ENCODE measurements at regions not wholly inside any gene's neighbourhood (a gene's known extent, or its start where the extent isn't known, plus 50 kb on each side); places are given as distances from the start of the nearest gene placed in this dataset.

- Histone ChIP-seq H3K9ac (no peak overlapping the region), H3K9me3 (no peaks in the 10 kb centered on the region), H3K27ac (no peak overlapping the region), H3K36me3 (no peaks in the 10 kb centered on the region), H3K27me3 (no peaks in the 10 kb centered on the region), H3K4me2 (no peak overlapping the region), H3K4me1 (no peaks in the 10 kb centered on the region), H3K4me3 (no peak overlapping the region), H4K20me1 (no peaks in the 10 kb centered on the region)
- no peak for TF ChIP-seq Cebpa-rat (IDR thresholded peaks at IDR 0.05)
Observed at GRCh38 chr5:1938310-1939000, 55.7 kb upstream of the IRX4 start.

GRCh38 chr5:1937590-1937989 lies 54.9 kb upstream of the IRX4 start:
- Histone ChIP-seq H3K36me3 (no peaks in the 10 kb centered on the region), H3K27ac (no peak overlapping the region), H3K4me1 (no peaks in the 10 kb centered on the region), H3K27me3 (peaks cover 2% of the 10 kb centered on the region; the same call in 1 of the 2 replicates), H3K9me3 (no peaks in the 10 kb centered on the region), H4K20me1 (no peaks in the 10 kb centered on the region), H3K9ac (no peak overlapping the region), H3K4me3 (no peak overlapping the region), H3K4me2 (no peak overlapping the region)
- TF ChIP-seq Cebpa-rat (IDR thresholded peaks at IDR 0.05): no peak

- Histone ChIP-seq H3K4me1 (peaks cover 6% of the 10 kb centered on the region), H3K9me3 (no peaks in the 10 kb centered on the region), H3K27ac (no peak overlapping the region), H3K4me2 (no peak overlapping the region), H3K4me3 (no peak overlapping the region), H3K36me3 (no peaks in the 10 kb centered on the region), H4K20me1 (no peaks in the 10 kb centered on the region), H3K9ac (no peak overlapping the region), H3K27me3 (peaks cover 7% of the 10 kb centered on the region; the same call in 1 of the 2 replicates)
- no peak for TF ChIP-seq Cebpa-rat (IDR thresholded peaks at IDR 0.05)
Observed at GRCh38 chr5:1936901-1937300, 54.2 kb upstream of the IRX4 start.

- Histone ChIP-seq H3K4me2 (no peak overlapping the region), H4K20me1 (no peaks in the 10 kb centered on the region), H3K27me3 (peaks cover 11% of the 10 kb centered on the region; the same call in 1 of the 2 replicates), H3K4me3 (no peak overlapping the region), H3K27ac (no peak overlapping the region), H3K4me1 (peaks cover 10% of the 10 kb centered on the region), H3K9ac (no peak overlapping the region), H3K9me3 (no peaks in the 10 kb centered on the region), H3K36me3 (no peaks in the 10 kb centered on the region)
- TF ChIP-seq Cebpa-rat (IDR thresholded peaks at IDR 0.05): no peak
Observed at GRCh38 chr5:1936413-1936812, 53.7 kb upstream of the IRX4 start.

GRCh38 chr5:1934801-1935429 lies 52.2 kb upstream of the IRX4 start:
- H3K27ac ChIP-seq: no peak overlapping the region
- H3K4me3 ChIP-seq: no peak overlapping the region
- H3K9me3 ChIP-seq: no peaks in the 10 kb centered on the region
- TF ChIP-seq Cebpa-rat (IDR thresholded peaks at IDR 0.05): no peak
- H4K20me1 ChIP-seq: no peaks in the 10 kb centered on the region
- H3K27me3 ChIP-seq: peaks cover 25% of the 10 kb centered on the region
- no peaks in the 10 kb centered on the region for H3K36me3 ChIP-seq
- H3K4me1 ChIP-seq: peaks cover 25% of the 10 kb centered on the region
- H3K9ac ChIP-seq: no peak overlapping the region
- H3K4me2 ChIP-seq: no peak overlapping the region

- Histone ChIP-seq H3K27ac (no peak overlapping the region), H3K4me3 (no peak overlapping the region), H3K9me3 (no peaks in the 10 kb centered on the region), H3K27me3 (peaks cover 31% of the 10 kb centered on the region), H4K20me1 (no peaks in the 10 kb centered on the region), H3K9ac (no peak overlapping the region), H3K4me2 (no peak overlapping the region), H3K4me1 (peaks cover 28% of the 10 kb centered on the region), H3K36me3 (no peaks in the 10 kb centered on the region)
- no peak for TF ChIP-seq Cebpa-rat (IDR thresholded peaks at IDR 0.05)
Observed at GRCh38 chr5:1934056-1934394, 51.3 kb upstream of the IRX4 start.

- Histone ChIP-seq H3K4me1 (peaks cover 28% of the 10 kb centered on the region), H3K4me3 (no peak overlapping the region), H3K9me3 (no peaks in the 10 kb centered on the region), H3K9ac (no peak overlapping the region), H3K27me3 (peaks cover 31% of the 10 kb centered on the region), H3K4me2 (no peak overlapping the region), H3K27ac (no peak overlapping the region), H4K20me1 (no peaks in the 10 kb centered on the region), H3K36me3 (no peaks in the 10 kb centered on the region)
- no peak for TF ChIP-seq Cebpa-rat (IDR thresholded peaks at IDR 0.05)
Observed at GRCh38 chr5:1933364-1934055, 50.8 kb upstream of the IRX4 start.
